Mesothelial cell of epicardium (in vitro differentiated cells): ENCODE measurements at regions not wholly inside any gene's neighbourhood (a gene's known extent, or its start where the extent isn't known, plus 50 kb on each side); places are given as distances from the start of the nearest gene placed in this dataset.

ENCODE experiments used
- DNase-seq, 2 experiments: peaks; one replicate each; pipeline ENCODE4 v3.0.0; 2021; ENCODE audit warnings: low spot score in 2 of 2; ENCODE audit not compliant: unreplicated experiment in 2 of 2
- H3K27ac Mint-ChIP-seq: 2 replicates; pipeline ENCODE4 v1.8.0; 2021; ENCODE audit warnings: mixed read lengths
- H3K27me3 Mint-ChIP-seq: 2 replicates; pipeline ENCODE4 v1.8.0; 2021; ENCODE audit warnings: low read depth, mixed read lengths
- H3K36me3 Mint-ChIP-seq: 2 replicates; pipeline ENCODE4 v1.8.0; 2021; ENCODE audit warnings: mixed read lengths
- H3K4me1 Mint-ChIP-seq: 2 replicates; pipeline ENCODE4 v1.8.0; 2021; ENCODE audit warnings: mixed read lengths
- H3K4me3 Mint-ChIP-seq: 2 replicates; pipeline ENCODE4 v1.8.0; 2021; ENCODE audit warnings: mild to moderate bottlenecking, moderate library complexity, mixed read lengths
- H3K9me3 Mint-ChIP-seq: 2 replicates; pipeline ENCODE4 v1.8.0; 2021; ENCODE audit warnings: mixed read lengths
- TF ChIP-seq, protein P1 (sequence below): fragments of 200-600 bp; sonication (generic); IDR thresholded peaks from one replicate; pipeline ENCODE4 v1.5.0; 2021; ENCODE audit warnings: antibody characterized with exemption; ENCODE audit not compliant: unreplicated experiment

DNA sequence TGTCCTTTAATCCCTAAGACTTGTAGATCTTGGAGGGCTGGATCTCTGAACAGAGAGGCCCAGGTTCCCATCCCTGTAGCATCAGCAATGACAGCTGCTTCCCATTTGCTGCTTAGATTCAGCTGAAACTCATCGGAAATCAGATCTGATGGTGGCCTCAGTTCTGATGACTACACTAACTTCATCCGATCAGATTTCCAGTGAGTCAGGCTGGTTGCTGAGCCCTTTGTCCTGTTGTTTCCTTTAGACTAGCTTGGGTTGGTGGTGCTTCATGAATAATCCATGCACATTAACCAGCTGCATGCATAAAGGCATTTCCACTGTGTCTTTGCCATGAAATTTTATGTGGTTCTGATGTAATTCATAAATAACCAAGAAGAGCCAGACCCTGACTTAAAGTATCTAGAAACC lies 195.2 kb upstream of the TUT7 start:
- no peak overlapping the region for H3K4me3 Mint-ChIP-seq
- H3K4me1 Mint-ChIP-seq: peaks cover 6% of the 10 kb centered on the region
- no peaks in the 10 kb centered on the region for H3K36me3 Mint-ChIP-seq
- peaks cover 6% of the 10 kb centered on the region for H3K27me3 Mint-ChIP-seq
- H3K9me3 Mint-ChIP-seq: no peaks in the 10 kb centered on the region
- TF ChIP-seq, protein P1, sequence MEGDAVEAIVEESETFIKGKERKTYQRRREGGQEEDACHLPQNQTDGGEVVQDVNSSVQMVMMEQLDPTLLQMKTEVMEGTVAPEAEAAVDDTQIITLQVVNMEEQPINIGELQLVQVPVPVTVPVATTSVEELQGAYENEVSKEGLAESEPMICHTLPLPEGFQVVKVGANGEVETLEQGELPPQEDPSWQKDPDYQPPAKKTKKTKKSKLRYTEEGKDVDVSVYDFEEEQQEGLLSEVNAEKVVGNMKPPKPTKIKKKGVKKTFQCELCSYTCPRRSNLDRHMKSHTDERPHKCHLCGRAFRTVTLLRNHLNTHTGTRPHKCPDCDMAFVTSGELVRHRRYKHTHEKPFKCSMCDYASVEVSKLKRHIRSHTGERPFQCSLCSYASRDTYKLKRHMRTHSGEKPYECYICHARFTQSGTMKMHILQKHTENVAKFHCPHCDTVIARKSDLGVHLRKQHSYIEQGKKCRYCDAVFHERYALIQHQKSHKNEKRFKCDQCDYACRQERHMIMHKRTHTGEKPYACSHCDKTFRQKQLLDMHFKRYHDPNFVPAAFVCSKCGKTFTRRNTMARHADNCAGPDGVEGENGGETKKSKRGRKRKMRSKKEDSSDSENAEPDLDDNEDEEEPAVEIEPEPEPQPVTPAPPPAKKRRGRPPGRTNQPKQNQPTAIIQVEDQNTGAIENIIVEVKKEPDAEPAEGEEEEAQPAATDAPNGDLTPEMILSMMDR: no peak
- no peak for DNase-seq
- no peak overlapping the region for H3K27ac Mint-ChIP-seq

DNA sequence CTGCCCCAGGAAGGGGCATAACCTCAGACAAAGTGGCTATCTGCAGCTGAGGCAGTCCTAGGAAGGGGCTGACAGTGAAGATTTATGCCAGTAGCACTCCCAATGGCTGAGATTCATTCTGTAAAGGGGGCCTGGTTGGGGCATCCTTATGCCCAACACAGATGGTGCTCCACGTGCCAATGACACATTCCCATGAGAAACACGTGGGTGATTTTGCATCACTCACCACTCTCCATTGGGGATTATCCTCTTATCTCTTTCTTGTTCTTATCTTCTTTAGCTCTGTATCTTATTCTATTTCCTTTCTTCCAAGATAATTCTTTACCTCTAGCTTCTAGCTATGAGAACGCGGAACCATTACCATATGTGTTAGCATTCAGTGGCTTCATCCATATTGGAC lies 194.0 kb upstream of the TUT7 start:
- Mint-ChIP-seq H3K4me3 (no peak overlapping the region), H3K27me3 (peaks cover 4% of the 10 kb centered on the region), H3K4me1 (peaks cover 9% of the 10 kb centered on the region), H3K36me3 (no peaks in the 10 kb centered on the region), H3K27ac (no peak overlapping the region), H3K9me3 (no peaks in the 10 kb centered on the region)
- TF ChIP-seq, protein P1: no peak
- DNase-seq: no peak

DNA sequence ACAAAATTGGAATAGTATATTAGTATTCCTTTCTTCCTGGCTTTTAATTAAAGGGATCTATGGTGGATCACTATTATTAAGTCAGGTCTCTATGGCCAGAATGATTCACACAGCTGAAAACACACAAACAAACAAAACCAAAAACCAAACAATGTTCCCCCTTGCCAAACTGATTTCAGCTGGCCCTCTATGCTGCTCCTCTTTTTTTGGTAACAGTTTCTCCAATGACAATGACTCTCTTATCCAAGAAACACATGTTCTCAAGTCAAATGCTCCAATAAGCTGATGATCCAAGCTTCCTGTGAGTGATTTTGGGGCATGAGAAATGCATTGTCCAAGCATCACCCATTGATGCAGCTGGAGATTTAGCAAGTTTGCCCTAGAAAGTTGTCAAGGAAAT lies 193.4 kb upstream of the TUT7 start:
- no peaks in the 10 kb centered on the region for H3K9me3 Mint-ChIP-seq
- H3K27ac Mint-ChIP-seq: no peak overlapping the region
- no peak overlapping the region for H3K4me3 Mint-ChIP-seq
- TF ChIP-seq, protein P1: no peak
- H3K36me3 Mint-ChIP-seq: no peaks in the 10 kb centered on the region
- peaks cover 9% of the 10 kb centered on the region for H3K4me1 Mint-ChIP-seq
- DNase-seq: no peak
- H3K27me3 Mint-ChIP-seq: peaks cover 3% of the 10 kb centered on the region

- no peaks in the 10 kb centered on the region for H3K36me3 Mint-ChIP-seq
- TF ChIP-seq, protein P1: no peak
- peaks cover 3% of the 10 kb centered on the region for H3K27me3 Mint-ChIP-seq
- H3K4me1 Mint-ChIP-seq: peaks cover 9% of the 10 kb centered on the region
- no peaks in the 10 kb centered on the region for H3K9me3 Mint-ChIP-seq
- no peak overlapping the region for H3K4me3 Mint-ChIP-seq
- no peak overlapping the region for H3K27ac Mint-ChIP-seq
- no peak for DNase-seq
Observed at GRCh38 chr9:86546712-86547111, 192.5 kb upstream of the TUT7 start.

DNA sequence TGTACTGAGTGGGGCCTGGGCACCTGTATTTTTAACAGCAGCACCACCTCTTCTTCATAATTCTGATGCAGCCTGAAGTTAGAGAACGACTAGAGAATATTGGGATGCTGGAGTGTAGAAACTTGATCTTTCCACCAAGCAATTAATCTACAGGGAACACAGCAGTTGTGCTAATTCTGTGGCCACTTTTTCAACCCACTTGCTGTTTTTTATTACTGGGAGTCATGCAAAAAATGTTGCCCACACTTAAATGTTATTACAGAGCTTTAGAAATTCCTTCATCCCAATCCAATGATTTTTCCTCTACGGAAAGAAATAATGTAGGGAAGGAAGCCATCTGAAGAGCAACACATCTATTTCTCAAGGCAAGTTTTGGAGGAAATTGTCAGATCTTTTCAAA lies 190.9 kb upstream of the TUT7 start:
- TF ChIP-seq, protein P1: no peak
- peaks cover 9% of the 10 kb centered on the region for H3K4me1 Mint-ChIP-seq
- DNase-seq: no peak
- H3K27me3 Mint-ChIP-seq: peaks cover 3% of the 10 kb centered on the region
- no peaks in the 10 kb centered on the region for H3K9me3 Mint-ChIP-seq
- no peak overlapping the region for H3K4me3 Mint-ChIP-seq
- no peak overlapping the region for H3K27ac Mint-ChIP-seq
- H3K36me3 Mint-ChIP-seq: no peaks in the 10 kb centered on the region

GRCh38 chr9:86541014-86541570 lies 186.9 kb upstream of the TUT7 start:
- Mint-ChIP-seq H3K4me3 (no peak overlapping the region), H3K27me3 (no peaks in the 10 kb centered on the region), H3K9me3 (peaks cover 5% of the 10 kb centered on the region), H3K4me1 (peaks cover 9% of the 10 kb centered on the region), H3K27ac (no peak overlapping the region), H3K36me3 (peaks cover 3% of the 10 kb centered on the region)
- TF ChIP-seq, protein P1: no peak
- no peak for DNase-seq
